ENCODE measurements at regions not wholly inside any gene's neighbourhood (a gene's known extent, or its start where the extent isn't known, plus 50 kb on each side); places are given as distances from the start of the nearest gene placed in this dataset.

DNA sequence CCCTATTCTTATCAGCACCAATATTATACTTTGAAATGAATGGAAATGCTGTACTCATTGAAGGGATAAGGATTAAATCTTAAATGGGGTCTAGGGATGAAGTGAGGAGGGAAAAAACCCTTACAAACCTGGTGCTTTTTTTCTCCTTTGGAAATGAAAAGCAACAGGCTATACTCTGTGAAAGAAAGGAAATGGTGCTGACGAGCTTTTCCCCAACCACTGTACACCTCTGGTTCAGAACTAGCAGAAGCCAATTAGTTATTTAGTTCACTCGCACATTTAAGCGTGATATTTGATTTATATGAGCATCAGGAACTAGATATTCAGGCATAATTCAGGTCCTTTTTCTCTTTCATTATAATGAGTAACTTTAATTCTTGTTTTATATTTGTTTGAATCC lies 74.5 kb upstream of the S1PR1 start:
- intact Hi-C loops (cut with micrococcal nuclease; ENCODE audit: unreplicated experiment) (no loop called here), in situ Hi-C loops (cut with HindIII; ENCODE audit: low pct_unique_long_range_greater_than_20kb, low sequenced_read_pairs) (no loop called here)
- H3K4me1 ChIP-seq (ENCODE audit: control insufficient read depth, insufficient read depth, low read length): no peaks in the 10 kb centered on the region
- CTCF ChIA-PET: no interaction called here
- no peak for ATAC-seq
- TF ChIP-seq TCF7L2 (IDR thresholded peaks at IDR 0.05; ENCODE audit: low read depth, low read length) (no peak), POLR2AphosphoS5 (IDR thresholded peaks at IDR 0.05; ENCODE audit: low read depth, low read length) (no peak), SIN3A (IDR thresholded peaks at IDR 0.05; ENCODE audit: borderline replicate concordance, insufficient read depth, low read depth, low read length) (no peak), CTCF (IDR thresholded peaks at IDR 0.05) (no peak)
- TF ChIP-seq, protein P1, sequence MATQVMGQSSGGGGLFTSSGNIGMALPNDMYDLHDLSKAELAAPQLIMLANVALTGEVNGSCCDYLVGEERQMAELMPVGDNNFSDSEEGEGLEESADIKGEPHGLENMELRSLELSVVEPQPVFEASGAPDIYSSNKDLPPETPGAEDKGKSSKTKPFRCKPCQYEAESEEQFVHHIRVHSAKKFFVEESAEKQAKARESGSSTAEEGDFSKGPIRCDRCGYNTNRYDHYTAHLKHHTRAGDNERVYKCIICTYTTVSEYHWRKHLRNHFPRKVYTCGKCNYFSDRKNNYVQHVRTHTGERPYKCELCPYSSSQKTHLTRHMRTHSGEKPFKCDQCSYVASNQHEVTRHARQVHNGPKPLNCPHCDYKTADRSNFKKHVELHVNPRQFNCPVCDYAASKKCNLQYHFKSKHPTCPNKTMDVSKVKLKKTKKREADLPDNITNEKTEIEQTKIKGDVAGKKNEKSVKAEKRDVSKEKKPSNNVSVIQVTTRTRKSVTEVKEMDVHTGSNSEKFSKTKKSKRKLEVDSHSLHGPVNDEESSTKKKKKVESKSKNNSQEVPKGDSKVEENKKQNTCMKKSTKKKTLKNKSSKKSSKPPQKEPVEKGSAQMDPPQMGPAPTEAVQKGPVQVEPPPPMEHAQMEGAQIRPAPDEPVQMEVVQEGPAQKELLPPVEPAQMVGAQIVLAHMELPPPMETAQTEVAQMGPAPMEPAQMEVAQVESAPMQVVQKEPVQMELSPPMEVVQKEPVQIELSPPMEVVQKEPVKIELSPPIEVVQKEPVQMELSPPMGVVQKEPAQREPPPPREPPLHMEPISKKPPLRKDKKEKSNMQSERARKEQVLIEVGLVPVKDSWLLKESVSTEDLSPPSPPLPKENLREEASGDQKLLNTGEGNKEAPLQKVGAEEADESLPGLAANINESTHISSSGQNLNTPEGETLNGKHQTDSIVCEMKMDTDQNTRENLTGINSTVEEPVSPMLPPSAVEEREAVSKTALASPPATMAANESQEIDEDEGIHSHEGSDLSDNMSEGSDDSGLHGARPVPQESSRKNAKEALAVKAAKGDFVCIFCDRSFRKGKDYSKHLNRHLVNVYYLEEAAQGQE (IDR thresholded peaks at IDR 0.05; ENCODE audit: insufficient read depth in 1 of 2, low read depth in 2 of 2, low read length in 1 of 2): no peak
- H3K9me3 ChIP-seq (ENCODE audit: control insufficient read depth, insufficient read depth, low read depth, low read length): no peaks in the 10 kb centered on the region
- H3K27me3 ChIP-seq (ENCODE audit: control insufficient read depth, insufficient read depth, low read length): no peaks in the 10 kb centered on the region
- no peak for DNase-seq (ENCODE audit: low read depth, low spot score)
- no peak overlapping the region for H3K27ac ChIP-seq (ENCODE audit: low read length)
- POLR2A ChIA-PET: no interaction called here
- no peak overlapping the region for H3K4me3 ChIP-seq (ENCODE audit: low read depth in 2 of 2, low read length in 2 of 2)
- no peaks in the 10 kb centered on the region for H3K36me3 ChIP-seq (ENCODE audit: control insufficient read depth, insufficient read depth, low read length)
- no TSS peak for BruUV-seq (replicated peaks)

- intact Hi-C loops (cut with micrococcal nuclease; ENCODE audit: unreplicated experiment): no loop called here
- H3K4me3 ChIP-seq (ENCODE audit: low read depth in 2 of 2, low read length in 2 of 2): no peak overlapping the region
- no peaks in the 10 kb centered on the region for H3K4me1 ChIP-seq (ENCODE audit: control insufficient read depth, insufficient read depth, low read length)
- BruUV-seq (replicated peaks): no TSS peak
- no peaks in the 10 kb centered on the region for H3K9me3 ChIP-seq (ENCODE audit: control insufficient read depth, insufficient read depth, low read depth, low read length)
- TF ChIP-seq, protein P1 (IDR thresholded peaks at IDR 0.05; ENCODE audit: insufficient read depth in 1 of 2, low read depth in 2 of 2, low read length in 1 of 2): no peak
- TF ChIP-seq CTCF (IDR thresholded peaks at IDR 0.05) (no peak), POLR2AphosphoS5 (IDR thresholded peaks at IDR 0.05; ENCODE audit: low read depth, low read length) (no peak), SIN3A (IDR thresholded peaks at IDR 0.05; ENCODE audit: borderline replicate concordance, insufficient read depth, low read depth, low read length) (no peak), TCF7L2 (IDR thresholded peaks at IDR 0.05; ENCODE audit: low read depth, low read length) (no peak)
- CTCF ChIA-PET: no interaction called here
- POLR2A ChIA-PET: no interaction called here
- H3K27me3 ChIP-seq (ENCODE audit: control insufficient read depth, insufficient read depth, low read length): no peaks in the 10 kb centered on the region
- in situ Hi-C loops (cut with HindIII; ENCODE audit: low pct_unique_long_range_greater_than_20kb, low sequenced_read_pairs): no loop called here
- H3K36me3 ChIP-seq (ENCODE audit: control insufficient read depth, insufficient read depth, low read length): no peaks in the 10 kb centered on the region
- ATAC-seq: no peak
- H3K27ac ChIP-seq (ENCODE audit: low read length): no peak overlapping the region
- DNase-seq (ENCODE audit: low read depth, low spot score): no peak
These were observed 75.2 kb upstream of the S1PR1 start for GRCh38 chr1:101161619-101162018.

Measured in Panc1 (cell line).